T-helper 1 cell treated with Interleukin-12 subunit alpha and Interleukin-12 subunit beta and Interleukin-4 antibody, amounts not matched to agents 30 μg/mL and 1 μg/mL, for 36 hours (primary cell): ENCODE measurements at regions not wholly inside any gene's neighbourhood (a gene's known extent, or its start where the extent isn't known, plus 50 kb on each side); places are given as distances from the start of the nearest gene placed in this dataset.
A peak's percentile ranks its signal among the peaks of the same experiment; 100 is the strongest.

Experiments
- H3K27ac Mint-ChIP-seq: one replicate; pipeline ENCODE4 v1.8.0; 2021; ENCODE audit warnings: mild to moderate bottlenecking, mixed read lengths
- H3K27me3 Mint-ChIP-seq: one replicate; pipeline ENCODE4 v1.8.0; 2021; ENCODE audit warnings: low read depth, mixed read lengths
- H3K36me3 Mint-ChIP-seq: one replicate; pipeline ENCODE4 v1.8.0; 2021; ENCODE audit warnings: low read depth, mixed read lengths
- H3K4me1 Mint-ChIP-seq: one replicate; pipeline ENCODE4 v1.8.0; 2021; ENCODE audit warnings: low read depth, mixed read lengths
- H3K4me3 Mint-ChIP-seq: one replicate; pipeline ENCODE4 v1.8.0; 2021; ENCODE audit warnings: mild to moderate bottlenecking, moderate library complexity, mixed read lengths
- H3K9me3 Mint-ChIP-seq: one replicate; pipeline ENCODE4 v1.8.0; 2021; ENCODE audit warnings: mixed read lengths

- Mint-ChIP-seq H3K4me1 (no peaks in the 10 kb centered on the region), H3K36me3 (no peaks in the 10 kb centered on the region), H3K27ac (no peak overlapping the region), H3K9me3 (peaks cover 3% of the 10 kb centered on the region), H3K4me3 (no peak overlapping the region), H3K27me3 (peaks cover 22% of the 10 kb centered on the region)
Measured at GRCh38 chr2:409523-409922, 121.6 kb upstream of the ALKAL2 start.

- peaks cover 5% of the 10 kb centered on the region for H3K9me3 Mint-ChIP-seq
- H3K27ac Mint-ChIP-seq = no peak overlapping the region
Measured at GRCh38 chr2:407630-408029, 119.7 kb upstream of the ALKAL2 start.

GRCh38 chr2:406876-407275 lies 119.0 kb upstream of the ALKAL2 start:
- peaks cover 5% of the 10 kb centered on the region for H3K9me3 Mint-ChIP-seq
- no peak overlapping the region for H3K27ac Mint-ChIP-seq
- peaks cover 3% of the 10 kb centered on the region for H3K27me3 Mint-ChIP-seq
- no peaks in the 10 kb centered on the region for H3K36me3 Mint-ChIP-seq
- H3K4me1 Mint-ChIP-seq = no peaks in the 10 kb centered on the region
- no peak overlapping the region for H3K4me3 Mint-ChIP-seq

More at GRCh38 chr2:407630-408029, 119.7 kb upstream of the ALKAL2 start:
- Mint-ChIP-seq H3K4me3 (no peak overlapping the region), H3K36me3 (no peaks in the 10 kb centered on the region), H3K4me1 (no peaks in the 10 kb centered on the region), H3K27me3 (peaks cover 8% of the 10 kb centered on the region)

GRCh38 chr2:406231-406630 lies 118.3 kb upstream of the ALKAL2 start:
- Mint-ChIP-seq H3K4me1 (no peaks in the 10 kb centered on the region), H3K9me3 (peaks cover 5% of the 10 kb centered on the region), H3K4me3 (no peak overlapping the region), H3K27ac (no peak overlapping the region), H3K36me3 (no peaks in the 10 kb centered on the region), H3K27me3 (no peaks in the 10 kb centered on the region)

GRCh38 chr2:404581-404980 lies 116.7 kb upstream of the ALKAL2 start:
- Mint-ChIP-seq H3K36me3 (no peaks in the 10 kb centered on the region), H3K27ac (no peak overlapping the region), H3K9me3 (peaks cover 5% of the 10 kb centered on the region), H3K4me1 (no peaks in the 10 kb centered on the region), H3K27me3 (no peaks in the 10 kb centered on the region), H3K4me3 (no peak overlapping the region)

GRCh38 chr2:403682-404081 lies 115.8 kb upstream of the ALKAL2 start:
- Mint-ChIP-seq H3K27ac (no peak overlapping the region), H3K36me3 (no peaks in the 10 kb centered on the region), H3K4me1 (no peaks in the 10 kb centered on the region), H3K4me3 (no peak overlapping the region), H3K27me3 (no peaks in the 10 kb centered on the region), H3K9me3 (peaks cover 5% of the 10 kb centered on the region)

GRCh38 chr2:402721-403120 lies 114.8 kb upstream of the ALKAL2 start:
- H3K36me3 Mint-ChIP-seq = no peaks in the 10 kb centered on the region
- no peak overlapping the region for H3K4me3 Mint-ChIP-seq
- no peaks in the 10 kb centered on the region for H3K27me3 Mint-ChIP-seq
- no peaks in the 10 kb centered on the region for H3K4me1 Mint-ChIP-seq
- peaks cover 5% of the 10 kb centered on the region for H3K9me3 Mint-ChIP-seq
- H3K27ac Mint-ChIP-seq = no peak overlapping the region

- H3K27ac Mint-ChIP-seq = no peak overlapping the region
- H3K9me3 Mint-ChIP-seq = peaks cover 5% of the 10 kb centered on the region
- no peak overlapping the region for H3K4me3 Mint-ChIP-seq
- H3K4me1 Mint-ChIP-seq = no peaks in the 10 kb centered on the region
- H3K27me3 Mint-ChIP-seq = no peaks in the 10 kb centered on the region
- no peaks in the 10 kb centered on the region for H3K36me3 Mint-ChIP-seq
Measured at GRCh38 chr2:402206-402605, 114.3 kb upstream of the ALKAL2 start.

- Mint-ChIP-seq H3K9me3 (peaks cover 5% of the 10 kb centered on the region), H3K27me3 (no peaks in the 10 kb centered on the region), H3K4me3 (no peak overlapping the region), H3K4me1 (no peaks in the 10 kb centered on the region), H3K27ac (no peak overlapping the region), H3K36me3 (no peaks in the 10 kb centered on the region)
Measured at GRCh38 chr2:401019-401679, 113.3 kb upstream of the ALKAL2 start.

- Mint-ChIP-seq H3K4me1 (peaks cover 11% of the 10 kb centered on the region), H3K9me3 (no peaks in the 10 kb centered on the region), H3K36me3 (no peaks in the 10 kb centered on the region), H3K27ac (no peak overlapping the region), H3K4me3 (no peak overlapping the region), H3K27me3 (no peaks in the 10 kb centered on the region)
Measured at GRCh38 chr2:397926-398325, 110.0 kb upstream of the ALKAL2 start.

- Mint-ChIP-seq H3K4me1 (peaks cover 13% of the 10 kb centered on the region), H3K9me3 (no peaks in the 10 kb centered on the region), H3K36me3 (no peaks in the 10 kb centered on the region), H3K4me3 (no peak overlapping the region), H3K27me3 (no peaks in the 10 kb centered on the region), H3K27ac (no peak overlapping the region)
Measured at GRCh38 chr2:397521-397920, 109.6 kb upstream of the ALKAL2 start.

- peaks cover 13% of the 10 kb centered on the region for H3K4me1 Mint-ChIP-seq
- H3K4me3 Mint-ChIP-seq = no peak overlapping the region
- no peak overlapping the region for H3K27ac Mint-ChIP-seq
- no peaks in the 10 kb centered on the region for H3K36me3 Mint-ChIP-seq
- no peaks in the 10 kb centered on the region for H3K27me3 Mint-ChIP-seq
- H3K9me3 Mint-ChIP-seq = no peaks in the 10 kb centered on the region
Measured at GRCh38 chr2:396903-397302, 109.0 kb upstream of the ALKAL2 start.

GRCh38 chr2:395886-396285 lies 108.0 kb upstream of the ALKAL2 start:
- Mint-ChIP-seq H3K27me3 (no peaks in the 10 kb centered on the region), H3K4me1 (peaks cover 13% of the 10 kb centered on the region), H3K4me3 (no peak overlapping the region), H3K27ac (no peak overlapping the region), H3K36me3 (no peaks in the 10 kb centered on the region), H3K9me3 (no peaks in the 10 kb centered on the region)

GRCh38 chr2:393711-394696 lies 106.1 kb upstream of the ALKAL2 start:
- Mint-ChIP-seq H3K27ac (peak overlapping the region; percentile 82), H3K27me3 (no peaks in the 10 kb centered on the region), H3K9me3 (peaks cover 6% of the 10 kb centered on the region), H3K4me1 (peaks cover 13% of the 10 kb centered on the region), H3K4me3 (peak overlapping the region; percentile 73), H3K36me3 (no peaks in the 10 kb centered on the region)

- H3K27me3 Mint-ChIP-seq = no peaks in the 10 kb centered on the region
- H3K36me3 Mint-ChIP-seq = no peaks in the 10 kb centered on the region
- H3K4me1 Mint-ChIP-seq = peaks cover 13% of the 10 kb centered on the region
- H3K27ac Mint-ChIP-seq = no peak overlapping the region
- H3K4me3 Mint-ChIP-seq = no peak overlapping the region
- peaks cover 9% of the 10 kb centered on the region for H3K9me3 Mint-ChIP-seq
Measured at GRCh38 chr2:392926-393280, 105.0 kb upstream of the ALKAL2 start.
